Uterus (tissue), 3 donors: ENCODE measurements at regions not wholly inside any gene's neighbourhood (a gene's known extent, or its start where the extent isn't known, plus 50 kb on each side); places are given as distances from the start of the nearest gene placed in this dataset.

Source experiments
- DNase-seq, 2 donors: peaks; one replicate each; pipeline ENCODE4 v3.0.0-alpha.2; 2019 to 2020
- H3K27ac ChIP-seq, 2 donors: fragments of 200-600 bp; sonication (generic); 1 replicate in 1 of 2; 2 replicates in 1 of 2; pipeline ENCODE4 v1.5.1; 2016 to 2018
- H3K27me3 ChIP-seq, 2 donors: fragments of 200-600 bp; sonication (generic); one replicate each; pipeline ENCODE4 v1.5.1; 2018 to 2019; ENCODE audit warnings: control low read depth in 1 of 2
- H3K36me3 ChIP-seq, 2 donors: fragments of 200-600 bp; sonication (generic); one replicate each; pipeline ENCODE4 v1.5.1; 2019; ENCODE audit warnings: control low read depth in 1 of 2
- H3K4me1 ChIP-seq, 2 donors: fragments of 200-600 bp; sonication (generic); one replicate each; pipeline ENCODE4 v1.5.1; 2018 to 2019; ENCODE audit warnings: control low read depth in 1 of 2
- H3K4me3 ChIP-seq, 2 donors: fragments of 200-600 bp; sonication (generic); 1 replicate in 1 of 2; 2 replicates in 1 of 2; pipeline ENCODE4 v1.5.1; 2018 to 2019; ENCODE audit warnings: mild to moderate bottlenecking in 1 of 2
- H3K9me3 ChIP-seq, 2 donors: fragments of 200-600 bp; sonication (generic); one replicate each; pipeline ENCODE4 v1.5.1; 2019; ENCODE audit warnings: control low read depth in 1 of 2
- POLR2A ChIP-seq, 2 donors: fragments of 450-650 bp; IDR thresholded peaks; one replicate each; pipeline ENCODE4 v1.6.1; 2016; ENCODE audit warnings: antibody characterized with exemption in 2 of 2, mild to moderate bottlenecking in 1 of 2, moderate library complexity in 1 of 2
- intact Hi-C: fragments of 100-400 bp; cut with DNase I; formaldehyde crosslinking; loops from one replicate; pipeline ENCODE4 v1.15.1; 2023; ENCODE audit warnings: low total_unique reads
- TF ChIP-seq, protein P1 (sequence below), 4 experiments: fragments of 200-600 bp in 2 of 4; fragments of 450-650 bp in 2 of 4; sonication (generic) in 2 of 4; IDR thresholded peaks; one replicate each; pipeline ENCODE4 v1.5.1; 2016 to 2019; ENCODE audit warnings: antibody characterized with exemption in 4 of 4, mild to moderate bottlenecking in 2 of 4, moderate library complexity in 1 of 4
- donor health status: DM: yes; HTN: yes; CAD: no.

DNA sequence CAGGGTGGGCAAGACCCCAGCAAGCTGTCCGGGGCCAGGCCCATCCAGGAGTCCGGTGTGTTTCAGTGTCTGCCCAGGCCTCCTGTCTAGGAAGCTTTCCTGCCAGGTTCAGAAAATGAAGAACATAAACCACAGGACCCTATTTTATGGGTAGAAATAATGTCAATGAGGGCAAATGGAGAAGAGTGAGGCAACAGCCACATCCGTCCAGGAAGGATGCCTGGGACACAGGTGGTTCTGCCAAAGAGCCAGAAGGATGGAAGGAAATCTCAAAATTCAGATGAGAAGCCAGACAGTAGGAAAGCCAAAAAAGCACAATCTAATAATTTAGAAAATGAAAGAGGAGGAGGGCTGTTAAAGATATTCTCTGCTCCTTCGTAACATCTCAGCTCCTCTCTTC lies 262.3 kb downstream of the AUH start:
- Histone ChIP-seq H3K27me3 (no peaks in the 10 kb centered on the region), H3K9me3 (no peaks in the 10 kb centered on the region), H3K27ac (peak overlapping the region; percentile 57 to 59), H3K4me3 (no peak overlapping the region), H3K4me1 (peaks cover 0 to 5% of the 10 kb centered on the region in 2 donors), H3K36me3 (no peaks in the 10 kb centered on the region)
- TF ChIP-seq POLR2A (IDR thresholded peaks at IDR 0.05) = no peak
- TF ChIP-seq, protein P1, sequence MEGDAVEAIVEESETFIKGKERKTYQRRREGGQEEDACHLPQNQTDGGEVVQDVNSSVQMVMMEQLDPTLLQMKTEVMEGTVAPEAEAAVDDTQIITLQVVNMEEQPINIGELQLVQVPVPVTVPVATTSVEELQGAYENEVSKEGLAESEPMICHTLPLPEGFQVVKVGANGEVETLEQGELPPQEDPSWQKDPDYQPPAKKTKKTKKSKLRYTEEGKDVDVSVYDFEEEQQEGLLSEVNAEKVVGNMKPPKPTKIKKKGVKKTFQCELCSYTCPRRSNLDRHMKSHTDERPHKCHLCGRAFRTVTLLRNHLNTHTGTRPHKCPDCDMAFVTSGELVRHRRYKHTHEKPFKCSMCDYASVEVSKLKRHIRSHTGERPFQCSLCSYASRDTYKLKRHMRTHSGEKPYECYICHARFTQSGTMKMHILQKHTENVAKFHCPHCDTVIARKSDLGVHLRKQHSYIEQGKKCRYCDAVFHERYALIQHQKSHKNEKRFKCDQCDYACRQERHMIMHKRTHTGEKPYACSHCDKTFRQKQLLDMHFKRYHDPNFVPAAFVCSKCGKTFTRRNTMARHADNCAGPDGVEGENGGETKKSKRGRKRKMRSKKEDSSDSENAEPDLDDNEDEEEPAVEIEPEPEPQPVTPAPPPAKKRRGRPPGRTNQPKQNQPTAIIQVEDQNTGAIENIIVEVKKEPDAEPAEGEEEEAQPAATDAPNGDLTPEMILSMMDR (IDR thresholded peaks at IDR 0.05) = no peak
- intact Hi-C loops = no loop called here
- DNase-seq = no peak

DNA sequence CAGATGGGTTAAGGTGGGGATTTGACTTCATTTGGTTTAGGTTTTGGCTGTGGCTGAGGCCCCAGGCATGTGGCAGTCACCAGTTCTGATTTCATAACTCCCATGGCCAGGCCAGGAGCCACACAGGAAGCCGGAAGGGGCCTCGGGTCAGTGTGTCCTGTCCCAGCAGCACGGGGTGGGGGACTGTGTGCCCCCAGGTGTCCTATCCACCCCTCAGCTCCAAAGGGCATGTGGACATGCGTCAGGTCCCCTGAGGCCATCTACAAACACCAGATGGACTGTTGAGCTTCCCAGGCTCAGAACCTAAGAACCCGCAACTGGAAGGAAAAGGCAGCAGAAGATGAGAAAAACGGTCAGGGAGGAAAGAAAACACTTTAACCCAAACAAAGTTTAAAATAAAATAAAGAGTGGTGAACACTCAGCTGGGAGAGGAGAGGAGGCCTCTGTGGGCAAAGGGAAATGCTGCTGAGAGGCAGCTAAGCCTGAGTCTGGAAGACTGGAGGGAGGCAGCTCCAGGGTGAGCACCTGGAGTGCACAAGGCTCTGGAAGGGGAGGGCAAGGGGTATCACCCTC lies 260.8 kb downstream of the AUH start:
- TF ChIP-seq POLR2A (IDR thresholded peaks at IDR 0.05) = no peak
- TF ChIP-seq, protein P1 (IDR thresholded peaks at IDR 0.05) = no peak
- Histone ChIP-seq H3K27ac (peak overlapping the region; percentile 57 to 59), H3K9me3 (no peaks in the 10 kb centered on the region), H3K36me3 (no peaks in the 10 kb centered on the region), H3K27me3 (no peaks in the 10 kb centered on the region), H3K4me1 (peaks cover 0 to 5% of the 10 kb centered on the region in 2 donors), H3K4me3 (no peak overlapping the region)
- DNase-seq = peak; percentile 47 to 65
- intact Hi-C loops = no loop called here

DNA sequence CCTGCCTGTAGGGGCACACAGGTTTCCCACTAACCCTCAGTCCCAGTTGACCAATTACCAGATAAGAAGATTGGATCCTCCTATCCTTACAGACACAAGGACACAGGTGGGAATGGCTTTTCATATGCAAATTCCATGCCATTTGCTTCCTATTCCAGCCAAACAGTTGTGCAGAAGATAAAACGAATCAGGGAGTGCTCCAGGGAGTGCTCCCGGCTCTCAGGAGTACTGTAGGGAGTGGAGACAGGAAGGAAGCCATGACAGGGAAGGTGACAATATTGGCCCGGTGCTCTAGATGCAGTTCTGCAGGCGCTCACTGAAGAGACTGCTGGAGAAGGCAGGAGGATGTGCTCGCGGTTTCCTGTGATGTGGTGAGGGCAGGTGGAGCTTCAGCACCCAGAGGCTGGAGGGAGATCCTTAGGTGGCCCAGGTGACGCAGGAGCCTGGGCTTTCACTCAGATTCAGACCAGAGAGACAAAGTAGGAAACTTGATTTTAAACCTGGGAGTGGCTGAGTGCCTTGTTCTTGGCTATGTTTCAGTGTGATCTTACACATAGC lies 260.0 kb downstream of the AUH start:
- intact Hi-C loops = no loop called here
- no peak for DNase-seq

DNA sequence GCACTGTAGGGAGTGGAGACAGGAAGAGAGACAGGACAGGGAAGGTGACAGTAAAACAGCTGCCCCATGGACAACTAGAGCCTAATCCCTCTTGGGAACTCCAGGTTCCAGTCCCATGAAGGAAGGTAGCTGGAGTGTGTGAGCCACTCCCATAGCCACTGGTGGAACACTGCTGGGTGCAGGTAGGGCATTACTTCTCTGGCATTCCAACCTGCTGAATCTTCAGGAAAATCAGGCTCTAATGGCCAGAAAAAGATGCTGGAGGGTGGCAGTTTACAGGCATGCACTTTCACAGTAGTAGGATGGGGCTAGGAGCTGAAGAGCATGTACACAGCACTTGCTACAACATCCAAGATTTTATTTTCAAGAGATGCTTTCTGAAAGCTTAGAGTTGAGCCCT lies 259.4 kb downstream of the AUH start:
- no peak overlapping the region for H3K4me3 ChIP-seq
- H3K27me3 ChIP-seq = no peaks in the 10 kb centered on the region
- peaks cover 0 to 5% of the 10 kb centered on the region in 2 donors for H3K4me1 ChIP-seq
- DNase-seq = no peak
- TF ChIP-seq, protein P1 (IDR thresholded peaks at IDR 0.05) = no peak
- TF ChIP-seq POLR2A (IDR thresholded peaks at IDR 0.05) = no peak
- H3K36me3 ChIP-seq = no peaks in the 10 kb centered on the region
- no peak overlapping the region for H3K27ac ChIP-seq
- intact Hi-C loops = no loop called here
- H3K9me3 ChIP-seq = no peaks in the 10 kb centered on the region

More for the DNA sequence above, 260.0 kb downstream of the AUH start:
- H3K27ac ChIP-seq = peak overlapping the region; percentile 57 to 59
- no peaks in the 10 kb centered on the region for H3K9me3 ChIP-seq
- no peaks in the 10 kb centered on the region for H3K27me3 ChIP-seq
- peaks cover 0 to 5% of the 10 kb centered on the region in 2 donors for H3K4me1 ChIP-seq
- no peak overlapping the region for H3K4me3 ChIP-seq
- TF ChIP-seq POLR2A (IDR thresholded peaks at IDR 0.05) = no peak
- TF ChIP-seq, protein P1 (IDR thresholded peaks at IDR 0.05) = no peak
- no peaks in the 10 kb centered on the region for H3K36me3 ChIP-seq

DNA sequence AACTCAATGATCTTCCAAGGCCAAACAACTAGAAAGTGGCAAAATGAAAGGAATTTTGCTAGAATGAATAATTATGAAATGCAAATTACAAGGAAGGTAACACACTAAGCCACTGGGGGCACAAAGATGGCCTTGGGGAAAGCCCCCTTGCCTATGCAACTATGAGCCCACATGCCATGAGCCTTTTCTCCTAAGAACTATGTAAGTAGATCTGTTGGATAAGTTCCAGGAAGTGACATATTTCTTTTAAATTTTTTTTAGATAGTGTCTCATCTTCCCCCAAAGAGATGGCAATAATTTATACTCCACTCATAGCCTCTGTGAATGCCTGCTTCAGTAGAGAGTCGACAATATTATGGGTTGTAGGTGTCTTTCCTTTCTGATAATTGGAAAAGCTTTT lies 257.8 kb downstream of the AUH start:
- Histone ChIP-seq H3K4me1 (peaks cover 0 to 5% of the 10 kb centered on the region in 2 donors), H3K9me3 (no peaks in the 10 kb centered on the region), H3K36me3 (no peaks in the 10 kb centered on the region), H3K4me3 (no peak overlapping the region), H3K27ac (no peak overlapping the region), H3K27me3 (no peaks in the 10 kb centered on the region)
- no peak for DNase-seq
- intact Hi-C loops = no loop called here
- no peak for TF ChIP-seq POLR2A (IDR thresholded peaks at IDR 0.05)
- TF ChIP-seq, protein P1 (IDR thresholded peaks at IDR 0.05) = no peak
